ENCODE measurements at regions not wholly inside any gene's neighbourhood (a gene's known extent, or its start where the extent isn't known, plus 50 kb on each side); places are given as distances from the start of the nearest gene placed in this dataset.

- H3K9me3 ChIP-seq (ENCODE audit: low read depth): no peaks in the 10 kb centered on the region
- TF ChIP-seq, protein P1, sequence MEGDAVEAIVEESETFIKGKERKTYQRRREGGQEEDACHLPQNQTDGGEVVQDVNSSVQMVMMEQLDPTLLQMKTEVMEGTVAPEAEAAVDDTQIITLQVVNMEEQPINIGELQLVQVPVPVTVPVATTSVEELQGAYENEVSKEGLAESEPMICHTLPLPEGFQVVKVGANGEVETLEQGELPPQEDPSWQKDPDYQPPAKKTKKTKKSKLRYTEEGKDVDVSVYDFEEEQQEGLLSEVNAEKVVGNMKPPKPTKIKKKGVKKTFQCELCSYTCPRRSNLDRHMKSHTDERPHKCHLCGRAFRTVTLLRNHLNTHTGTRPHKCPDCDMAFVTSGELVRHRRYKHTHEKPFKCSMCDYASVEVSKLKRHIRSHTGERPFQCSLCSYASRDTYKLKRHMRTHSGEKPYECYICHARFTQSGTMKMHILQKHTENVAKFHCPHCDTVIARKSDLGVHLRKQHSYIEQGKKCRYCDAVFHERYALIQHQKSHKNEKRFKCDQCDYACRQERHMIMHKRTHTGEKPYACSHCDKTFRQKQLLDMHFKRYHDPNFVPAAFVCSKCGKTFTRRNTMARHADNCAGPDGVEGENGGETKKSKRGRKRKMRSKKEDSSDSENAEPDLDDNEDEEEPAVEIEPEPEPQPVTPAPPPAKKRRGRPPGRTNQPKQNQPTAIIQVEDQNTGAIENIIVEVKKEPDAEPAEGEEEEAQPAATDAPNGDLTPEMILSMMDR (IDR thresholded peaks at IDR 0.05; ENCODE audit: low read depth, low read length): no peak
Observed at GRCh38 chr12:39081910-39082309, 176.5 kb upstream of the CPNE8 start.

DNA sequence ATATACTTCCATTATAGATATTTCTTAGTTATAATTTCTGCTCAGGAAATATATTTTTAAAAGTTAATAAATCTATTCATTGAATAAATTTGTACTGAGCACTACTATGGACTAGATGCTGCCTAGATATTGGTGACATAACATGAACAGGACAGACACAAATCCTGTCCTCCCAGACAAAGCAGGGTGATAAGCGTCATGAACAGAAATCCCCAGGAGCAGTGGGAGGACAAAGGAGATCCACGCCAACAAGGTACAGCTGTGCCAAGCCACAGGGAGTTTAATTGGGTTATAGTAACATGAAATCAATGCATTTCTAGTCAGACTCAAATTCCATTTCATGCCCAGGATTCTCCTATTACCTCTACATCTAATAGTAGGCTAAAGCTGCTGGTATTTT is 171.8 kb upstream of the CPNE8 start:
- no peaks in the 10 kb centered on the region for H3K36me3 ChIP-seq
- H3K9me3 ChIP-seq (ENCODE audit: low read depth): no peaks in the 10 kb centered on the region
- H3K27me3 ChIP-seq: no peaks in the 10 kb centered on the region
- no peak overlapping the region for H3K4me3 ChIP-seq
- no peaks in the 10 kb centered on the region for H3K4me1 ChIP-seq (ENCODE audit: low read depth)
- no peak for DNase-seq (ENCODE audit: low read depth in 1 of 2, low spot score in 1 of 2)
- H3K27ac ChIP-seq: no peak overlapping the region
- TF ChIP-seq, protein P1 (IDR thresholded peaks at IDR 0.05; ENCODE audit: low read depth, low read length): no peak

More at GRCh38 chr12:39081910-39082309, 176.5 kb upstream of the CPNE8 start:
- H3K27me3 ChIP-seq: no peaks in the 10 kb centered on the region
- DNase-seq (ENCODE audit: low read depth in 1 of 2, low spot score in 1 of 2): no peak
- no peak overlapping the region for H3K27ac ChIP-seq
- H3K4me1 ChIP-seq (ENCODE audit: low read depth): no peaks in the 10 kb centered on the region
- H3K4me3 ChIP-seq: no peak overlapping the region
- H3K36me3 ChIP-seq: no peaks in the 10 kb centered on the region

DNA sequence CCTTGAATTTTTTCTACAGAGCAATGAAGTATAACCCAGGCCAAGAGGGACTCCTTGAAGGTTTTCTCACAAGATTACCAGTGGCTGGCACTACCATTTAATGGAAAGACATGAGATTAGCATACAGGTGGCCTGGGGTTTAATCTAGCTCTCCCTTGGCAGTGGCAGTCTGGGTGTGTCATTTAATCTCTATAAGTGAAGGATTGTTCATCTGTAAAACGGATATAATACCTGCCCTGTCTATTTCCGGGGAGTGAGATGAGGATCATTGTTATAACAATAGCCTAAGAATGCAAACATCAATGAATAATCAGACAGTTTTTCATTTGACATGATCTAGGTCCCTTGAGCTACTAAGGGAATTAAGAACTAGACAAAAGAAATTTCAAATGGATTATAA is 168.7 kb upstream of the CPNE8 start:
- TF ChIP-seq, protein P1 (IDR thresholded peaks at IDR 0.05; ENCODE audit: low read depth, low read length): no peak
- Histone ChIP-seq H3K4me3 (no peak overlapping the region), H3K27ac (no peak overlapping the region)

GRCh38 chr12:39072658-39073057 is 167.3 kb upstream of the CPNE8 start:
- no peak overlapping the region for H3K4me3 ChIP-seq
- DNase-seq (ENCODE audit: low read depth in 1 of 2, low spot score in 1 of 2): no peak
- TF ChIP-seq, protein P1 (IDR thresholded peaks at IDR 0.05; ENCODE audit: low read depth, low read length): no peak
- no peaks in the 10 kb centered on the region for H3K9me3 ChIP-seq (ENCODE audit: low read depth)
- no peaks in the 10 kb centered on the region for H3K36me3 ChIP-seq
- H3K27ac ChIP-seq: no peak overlapping the region
- no peaks in the 10 kb centered on the region for H3K4me1 ChIP-seq (ENCODE audit: low read depth)
- H3K27me3 ChIP-seq: no peaks in the 10 kb centered on the region

More for the DNA sequence above, 168.7 kb upstream of the CPNE8 start:
- DNase-seq (ENCODE audit: low read depth in 1 of 2, low spot score in 1 of 2): no peak
- H3K4me1 ChIP-seq (ENCODE audit: low read depth): no peaks in the 10 kb centered on the region
- H3K27me3 ChIP-seq: no peaks in the 10 kb centered on the region
- no peaks in the 10 kb centered on the region for H3K9me3 ChIP-seq (ENCODE audit: low read depth)
- H3K36me3 ChIP-seq: no peaks in the 10 kb centered on the region

DNA sequence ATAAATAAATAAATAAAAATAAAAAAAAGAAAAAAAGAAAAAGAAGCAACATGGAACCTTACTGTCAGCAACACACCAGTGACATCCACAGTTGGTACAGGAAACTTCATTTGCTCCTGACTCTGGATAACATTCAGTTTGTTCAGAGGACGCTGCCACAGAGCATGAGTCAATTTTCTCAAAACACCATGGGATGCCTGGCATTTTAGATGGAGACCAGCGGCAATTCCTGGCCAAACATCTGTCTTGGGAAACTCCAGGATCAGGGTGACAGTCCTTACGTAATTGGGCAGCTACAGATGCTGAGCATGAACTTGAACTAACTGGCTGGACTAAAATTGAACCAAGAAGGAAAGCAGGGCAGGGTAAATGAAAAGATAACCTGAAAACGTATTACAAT is 166.2 kb upstream of the CPNE8 start:
- TF ChIP-seq, protein P1 (IDR thresholded peaks at IDR 0.05; ENCODE audit: low read depth, low read length): no peak
- no peaks in the 10 kb centered on the region for H3K36me3 ChIP-seq
- H3K9me3 ChIP-seq (ENCODE audit: low read depth): no peaks in the 10 kb centered on the region
- no peak overlapping the region for H3K27ac ChIP-seq
- no peaks in the 10 kb centered on the region for H3K4me1 ChIP-seq (ENCODE audit: low read depth)
- no peak overlapping the region for H3K4me3 ChIP-seq
- peak in 1 of 2 donors; percentile 1 for DNase-seq (ENCODE audit: low read depth in 1 of 2, low spot score in 1 of 2)
- no peaks in the 10 kb centered on the region for H3K27me3 ChIP-seq

DNA sequence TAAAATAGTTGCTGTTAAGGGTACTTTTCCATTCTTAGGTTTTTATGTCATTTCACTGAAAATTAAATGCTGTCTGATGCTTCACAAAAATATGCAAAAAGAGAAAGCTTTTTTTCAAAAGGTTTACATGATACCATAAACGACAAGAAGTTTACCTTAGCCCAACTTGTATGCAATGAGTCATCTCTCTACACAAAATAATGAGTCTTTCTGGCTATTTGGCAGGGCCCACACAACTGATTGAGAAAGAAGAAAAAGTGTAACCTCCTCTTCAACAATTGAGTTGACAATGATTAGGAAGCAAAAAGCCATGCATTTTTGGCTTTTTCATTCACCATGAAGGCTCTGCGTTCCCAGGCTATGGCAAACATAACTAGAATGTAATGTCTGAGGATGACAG is 165.4 kb upstream of the CPNE8 start:
- TF ChIP-seq, protein P1 (IDR thresholded peaks at IDR 0.05; ENCODE audit: low read depth, low read length): no peak
- no peak overlapping the region for H3K4me3 ChIP-seq

More for the DNA sequence above, 165.4 kb upstream of the CPNE8 start:
- Histone ChIP-seq H3K4me1 (ENCODE audit: low read depth) (no peaks in the 10 kb centered on the region), H3K36me3 (no peaks in the 10 kb centered on the region), H3K27ac (no peak overlapping the region), H3K27me3 (no peaks in the 10 kb centered on the region), H3K9me3 (ENCODE audit: low read depth) (no peaks in the 10 kb centered on the region)
- DNase-seq (ENCODE audit: low read depth in 1 of 2, low spot score in 1 of 2): no peak
